ENCODE measurements at regions not wholly inside any gene's neighbourhood (a gene's known extent, or its start where the extent isn't known, plus 50 kb on each side); places are given as distances from the start of the nearest gene placed in this dataset.

DNA sequence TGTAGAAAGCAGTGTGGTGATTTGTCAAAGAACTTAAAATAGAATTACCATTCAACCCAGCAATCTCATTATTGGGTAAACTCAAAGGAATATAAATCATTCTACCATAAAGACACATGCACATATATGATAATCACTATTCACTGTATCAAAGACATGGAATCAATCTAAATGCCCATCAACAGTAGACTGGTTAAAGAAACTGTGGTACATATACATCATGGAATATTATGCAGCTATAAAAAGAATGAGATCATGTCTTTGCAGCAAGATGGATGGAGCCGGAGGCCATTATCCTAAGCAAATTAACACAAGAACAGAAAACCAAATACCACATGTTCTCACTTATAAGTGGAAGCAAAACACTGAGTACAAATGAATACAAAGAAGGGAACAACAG is 281.5 kb upstream of the MAGI2 start:
- no peak overlapping the region for H3K4me3 ChIP-seq
- DNase-seq = no peak

DNA sequence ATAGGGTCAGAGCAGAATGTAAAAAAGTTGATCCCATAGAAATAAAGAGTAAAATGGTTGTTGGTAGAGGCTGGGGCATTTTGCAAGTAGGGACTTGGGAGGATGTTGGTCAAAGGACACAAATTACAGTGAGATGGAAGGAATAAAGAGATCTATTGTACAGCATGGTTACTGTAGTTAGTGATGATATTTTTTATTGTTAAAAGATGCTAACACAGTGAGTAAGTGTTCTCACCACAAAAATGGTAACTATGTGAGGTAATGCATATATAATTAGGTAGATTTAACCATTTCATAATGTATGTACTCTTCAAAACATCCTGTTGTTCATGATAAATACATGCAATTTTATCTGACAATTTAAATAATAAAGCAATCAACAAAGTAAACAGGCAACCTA is 280.7 kb upstream of the MAGI2 start:
- 0 out of 2 replicates have a peak, but pooled peaks cover 3% of the 10 kb centered on the region for H3K9me3 ChIP-seq (replicated peaks)
- H3K4me3 ChIP-seq = no peak overlapping the region
- H3K4me1 ChIP-seq = no peaks in the 10 kb centered on the region
- H3K36me3 ChIP-seq = no peaks in the 10 kb centered on the region
- H3K27ac ChIP-seq = no peak overlapping the region
- DNase-seq = no peak
- no peaks in the 10 kb centered on the region for H3K27me3 ChIP-seq

More for the DNA sequence above, 281.5 kb upstream of the MAGI2 start:
- no peak overlapping the region for H3K27ac ChIP-seq
- no peaks in the 10 kb centered on the region for H3K27me3 ChIP-seq
- H3K4me1 ChIP-seq = no peaks in the 10 kb centered on the region
- H3K36me3 ChIP-seq = no peaks in the 10 kb centered on the region
- 0 out of 2 replicates have a peak, but pooled peaks cover 3% of the 10 kb centered on the region for H3K9me3 ChIP-seq (replicated peaks)

- Histone ChIP-seq H3K9me3 (replicated peaks) (0 out of 2 replicates have a peak, but pooled peaks cover 3% of the 10 kb centered on the region), H3K27me3 (no peaks in the 10 kb centered on the region), H3K36me3 (no peaks in the 10 kb centered on the region), H3K4me3 (no peak overlapping the region), H3K27ac (no peak overlapping the region), H3K4me1 (no peaks in the 10 kb centered on the region)
- DNase-seq = no peak
Measured at GRCh38 chr7:79732535-79732934, 279.1 kb upstream of the MAGI2 start.

DNA sequence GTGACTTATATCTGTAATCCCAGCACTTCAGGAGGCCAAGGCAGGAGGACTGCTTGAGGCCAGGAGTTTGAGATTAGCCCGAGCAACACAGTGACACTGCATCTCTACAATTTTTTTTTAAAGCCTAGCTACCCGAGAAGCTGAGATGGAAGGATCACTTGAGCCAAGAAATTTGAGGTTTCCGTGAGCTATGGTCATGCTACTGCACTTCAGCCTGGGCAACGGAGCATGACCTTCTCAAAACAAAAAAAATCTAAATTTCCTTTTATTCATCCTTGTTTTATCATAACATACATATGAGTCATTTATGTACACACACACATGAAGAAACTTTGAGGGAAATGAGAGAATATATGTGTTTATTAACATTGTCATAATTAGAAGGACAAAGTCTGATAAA is 277.5 kb upstream of the MAGI2 start:
- Histone ChIP-seq H3K27ac (no peak overlapping the region), H3K9me3 (replicated peaks) (0 out of 2 replicates have a peak, but pooled peaks cover 3% of the 10 kb centered on the region), H3K27me3 (0 out of 2 replicates have a peak, but pooled peaks cover 2% of the 10 kb centered on the region), H3K4me3 (no peak overlapping the region), H3K4me1 (no peaks in the 10 kb centered on the region), H3K36me3 (no peaks in the 10 kb centered on the region)
- no peak for DNase-seq

DNA sequence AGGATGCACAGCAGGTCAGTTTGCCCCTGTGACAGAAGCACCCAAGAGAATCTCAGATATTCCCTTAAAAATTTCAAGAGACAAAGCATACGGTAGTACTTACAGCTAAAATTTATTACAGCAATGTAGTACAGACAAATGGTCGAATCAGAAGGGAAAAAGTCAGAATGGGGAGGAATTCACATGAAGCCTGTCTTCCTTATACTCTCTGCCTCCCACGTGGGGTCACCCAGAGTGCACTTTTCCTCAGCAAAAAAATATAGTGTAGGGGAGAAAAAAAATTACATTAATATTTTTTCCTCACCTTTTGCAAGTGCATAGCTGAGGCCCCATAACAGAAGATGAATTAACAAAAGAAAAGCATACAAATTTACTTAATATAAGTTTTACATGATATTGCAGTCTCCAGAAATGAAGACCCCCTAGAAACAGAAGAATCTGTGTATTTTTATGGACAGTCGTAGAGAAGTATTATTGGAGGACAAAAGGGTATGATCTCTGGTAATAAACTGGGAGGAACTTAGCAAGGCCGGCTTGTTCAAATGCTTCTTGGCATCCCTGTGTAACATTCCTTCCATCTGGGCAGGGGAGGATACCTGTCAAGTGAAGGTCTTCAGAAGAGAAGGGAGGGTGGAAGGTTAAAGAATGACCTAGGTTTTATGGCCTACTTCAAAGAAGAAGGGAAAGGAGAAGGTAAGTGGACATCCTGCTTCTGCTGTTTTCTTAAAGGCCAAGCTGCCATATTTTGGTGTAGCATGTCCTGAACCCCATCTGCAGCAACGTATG is 270.6 kb upstream of the MAGI2 start:
- no peaks in the 10 kb centered on the region for H3K4me1 ChIP-seq
- H3K9me3 ChIP-seq (replicated peaks) = no peaks in the 10 kb centered on the region
- peaks cover 4% of the 10 kb centered on the region; the same call in 1 of the 2 replicates for H3K27me3 ChIP-seq
- no peaks in the 10 kb centered on the region for H3K36me3 ChIP-seq
- no peak overlapping the region for H3K27ac ChIP-seq
- H3K4me3 ChIP-seq = no peak overlapping the region
- DNase-seq = no peak

GRCh38 chr7:79722217-79722616 is 268.8 kb upstream of the MAGI2 start:
- Histone ChIP-seq H3K27me3 (peaks cover 4% of the 10 kb centered on the region; the same call in 1 of the 2 replicates), H3K9me3 (replicated peaks) (no peaks in the 10 kb centered on the region), H3K4me1 (no peaks in the 10 kb centered on the region), H3K36me3 (no peaks in the 10 kb centered on the region), H3K27ac (no peak overlapping the region), H3K4me3 (no peak overlapping the region)
- DNase-seq = no peak

DNA sequence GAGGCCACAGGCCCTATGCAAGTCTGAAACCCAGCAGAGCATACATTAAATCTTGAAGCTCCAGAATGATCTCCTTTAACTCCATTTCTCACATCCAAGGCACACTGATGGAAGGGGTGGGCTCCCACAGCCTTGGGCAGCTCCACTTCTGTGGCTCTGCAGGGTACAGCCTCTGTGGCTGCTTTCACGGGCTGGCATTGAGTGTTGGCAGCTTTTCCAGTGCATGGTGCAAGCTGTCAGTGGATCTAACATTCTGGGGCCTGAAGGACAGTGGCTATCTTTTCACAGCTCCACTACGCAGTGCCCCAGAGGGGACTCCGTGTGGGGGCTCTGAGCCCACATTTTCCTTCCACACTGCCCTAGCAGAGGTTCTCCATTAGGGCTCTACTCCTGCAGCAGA is 265.7 kb upstream of the MAGI2 start:
- Histone ChIP-seq H3K4me1 (no peaks in the 10 kb centered on the region), H3K36me3 (no peaks in the 10 kb centered on the region), H3K4me3 (no peak overlapping the region), H3K27ac (no peak overlapping the region), H3K27me3 (no peaks in the 10 kb centered on the region; the same call in 1 of the 2 replicates), H3K9me3 (replicated peaks) (no peaks in the 10 kb centered on the region)
- DNase-seq = no peak

- no peak for DNase-seq
- Histone ChIP-seq H3K27me3 (no peaks in the 10 kb centered on the region), H3K4me3 (no peak overlapping the region)
Measured at GRCh38 chr7:79716329-79716728, 262.9 kb upstream of the MAGI2 start.

GRCh38 chr7:79714081-79714480 is 260.6 kb upstream of the MAGI2 start:
- peak in 1 of 2 experiments; percentile 13 for DNase-seq
- H3K27ac ChIP-seq = no peak overlapping the region
- no peaks in the 10 kb centered on the region for H3K36me3 ChIP-seq
- H3K27me3 ChIP-seq = no peaks in the 10 kb centered on the region
- no peaks in the 10 kb centered on the region for H3K9me3 ChIP-seq (replicated peaks)
- H3K4me3 ChIP-seq = no peak overlapping the region
- no peaks in the 10 kb centered on the region for H3K4me1 ChIP-seq

More at GRCh38 chr7:79716329-79716728, 262.9 kb upstream of the MAGI2 start:
- no peaks in the 10 kb centered on the region for H3K36me3 ChIP-seq
- no peaks in the 10 kb centered on the region for H3K4me1 ChIP-seq
- H3K9me3 ChIP-seq (replicated peaks) = no peaks in the 10 kb centered on the region
- H3K27ac ChIP-seq = no peak overlapping the region

GRCh38 chr7:79713276-79713675 is 259.8 kb upstream of the MAGI2 start:
- H3K4me3 ChIP-seq = no peak overlapping the region
- no peak overlapping the region for H3K27ac ChIP-seq
- H3K4me1 ChIP-seq = no peaks in the 10 kb centered on the region
- H3K36me3 ChIP-seq = no peaks in the 10 kb centered on the region
- H3K27me3 ChIP-seq = no peaks in the 10 kb centered on the region
- no peak for DNase-seq
- no peaks in the 10 kb centered on the region for H3K9me3 ChIP-seq (replicated peaks)

GRCh38 chr7:79711660-79712059 is 258.2 kb upstream of the MAGI2 start:
- Histone ChIP-seq H3K4me3 (no peak overlapping the region), H3K27ac (no peak overlapping the region), H3K27me3 (no peaks in the 10 kb centered on the region), H3K36me3 (no peaks in the 10 kb centered on the region), H3K9me3 (replicated peaks) (no peaks in the 10 kb centered on the region), H3K4me1 (no peaks in the 10 kb centered on the region)
- no peak for DNase-seq

DNA sequence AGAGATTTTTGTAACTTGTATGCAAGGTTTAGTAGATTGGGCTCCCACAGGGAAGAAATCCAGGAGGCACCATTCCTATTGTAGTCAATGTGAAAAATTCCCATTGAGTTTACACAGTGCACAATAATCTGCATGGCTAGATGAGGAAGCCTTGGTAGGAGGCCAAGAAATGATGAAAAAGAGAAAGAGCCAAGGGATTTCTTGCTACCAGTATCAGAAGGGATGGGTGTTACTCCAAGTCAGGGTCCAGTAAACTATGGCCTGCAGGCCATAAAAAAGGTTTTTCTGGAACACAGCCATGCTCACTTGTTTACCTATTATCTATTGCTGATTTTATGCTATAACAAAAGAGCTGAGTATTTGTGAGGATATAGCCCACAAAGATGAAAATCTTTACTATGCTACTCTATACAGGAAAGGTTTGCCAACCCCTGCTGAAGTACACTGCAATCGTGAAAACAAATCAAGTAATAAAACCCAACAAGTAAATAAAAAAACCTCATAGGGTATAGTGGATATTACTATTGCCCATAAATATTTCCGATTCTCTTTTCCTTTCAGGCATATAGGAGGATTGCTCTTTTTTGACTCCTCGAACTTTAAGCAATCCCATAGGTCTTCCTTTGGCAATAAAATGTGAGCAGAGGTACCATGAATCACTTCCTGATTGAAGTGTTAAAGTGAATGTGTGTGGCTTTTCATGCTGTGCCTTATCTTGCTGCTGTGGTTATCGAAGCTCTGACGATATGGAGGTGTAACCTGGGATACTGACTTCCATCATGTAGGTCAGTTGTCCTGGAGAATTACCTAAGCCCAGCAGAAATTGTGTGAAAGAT is 256.3 kb upstream of the MAGI2 start:
- no peak for DNase-seq
- no peaks in the 10 kb centered on the region for H3K9me3 ChIP-seq (replicated peaks)

DNA sequence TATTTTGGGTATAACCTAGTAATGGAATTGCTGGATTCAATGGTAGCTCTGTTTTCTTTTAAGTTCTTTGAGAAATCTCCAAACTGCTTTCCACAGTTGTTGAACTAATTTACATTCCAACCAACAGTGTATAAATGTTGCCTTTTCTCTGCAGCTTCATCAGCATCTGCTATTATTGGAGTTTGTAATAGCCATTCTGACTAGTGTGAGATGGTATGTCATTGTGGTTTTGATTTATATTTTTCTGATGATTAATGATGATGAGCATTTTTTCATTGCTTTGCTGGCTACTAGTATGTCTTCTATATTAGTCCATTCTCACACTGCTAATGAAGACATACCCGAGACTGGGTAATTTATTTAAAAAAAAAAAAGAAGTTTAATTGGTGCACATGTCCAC is 248.6 kb upstream of the MAGI2 start:
- Histone ChIP-seq H3K4me1 (no peaks in the 10 kb centered on the region), H3K27ac (no peak overlapping the region), H3K27me3 (no peaks in the 10 kb centered on the region), H3K4me3 (no peak overlapping the region), H3K36me3 (no peaks in the 10 kb centered on the region), H3K9me3 (replicated peaks) (no peaks in the 10 kb centered on the region)
- DNase-seq = no peak

More for the DNA sequence above, 256.3 kb upstream of the MAGI2 start:
- Histone ChIP-seq H3K4me3 (no peak overlapping the region), H3K36me3 (no peaks in the 10 kb centered on the region), H3K4me1 (no peaks in the 10 kb centered on the region), H3K27me3 (no peaks in the 10 kb centered on the region), H3K27ac (no peak overlapping the region)

- Histone ChIP-seq H3K27ac (no peak overlapping the region), H3K9me3 (replicated peaks) (no peaks in the 10 kb centered on the region), H3K4me3 (no peak overlapping the region), H3K4me1 (no peaks in the 10 kb centered on the region), H3K36me3 (no peaks in the 10 kb centered on the region), H3K27me3 (no peaks in the 10 kb centered on the region)
- DNase-seq = no peak
Measured at GRCh38 chr7:79692015-79692414, 238.5 kb upstream of the MAGI2 start.

- Histone ChIP-seq H3K9me3 (replicated peaks) (no peaks in the 10 kb centered on the region), H3K36me3 (no peaks in the 10 kb centered on the region), H3K4me1 (no peaks in the 10 kb centered on the region), H3K4me3 (no peak overlapping the region), H3K27ac (no peak overlapping the region), H3K27me3 (no peaks in the 10 kb centered on the region)
- no peak for DNase-seq
Measured at GRCh38 chr7:79691074-79691473, 237.6 kb upstream of the MAGI2 start.
